Sigmoid colon (tissue), 6 donors: ENCODE measurements at regions not wholly inside any gene's neighbourhood (a gene's known extent, or its start where the extent isn't known, plus 50 kb on each side); places are given as distances from the start of the nearest gene placed in this dataset.

Source experiments
- DNase-seq: peaks from one replicate; pipeline ENCODE4 v3.0.0-alpha.2; 2019
- H3K27ac ChIP-seq, 4 donors: fragments of 200-600 bp; sonication (generic); one replicate each; pipeline ENCODE4 v1.5.1; 2016 to 2019; ENCODE audit warnings: mild to moderate bottlenecking in 1 of 4
- H3K27me3 ChIP-seq, 3 donors: fragments of 200-600 bp; sonication (generic); one replicate each; pipeline ENCODE4 v1.5.1; 2019; ENCODE audit warnings: mild to moderate bottlenecking in 1 of 3
- H3K36me3 ChIP-seq, 4 donors: fragments of 200-600 bp; sonication (generic); one replicate each; pipeline ENCODE4 v1.5.1; 2016 to 2019
- H3K4me1 ChIP-seq, 4 donors: fragments of 200-600 bp; sonication (generic); one replicate each; pipeline ENCODE4 v1.5.1; 2017 to 2019
- H3K4me3 ChIP-seq, 4 donors: fragments of 200-600 bp; sonication (generic); one replicate each; pipeline ENCODE4 v1.5.1; 2017 to 2019; ENCODE audit warnings: mild to moderate bottlenecking in 2 of 4, moderate library complexity in 1 of 4
- H3K9me3 ChIP-seq, 4 donors: fragments of 200-600 bp in 3 of 4; sonication (generic) in 3 of 4; one replicate each; pipeline versions ENCODE4 v1.5.1 to v1.6.1; 2013 to 2019
- CTCF ChIP-seq, 4 experiments: fragments of 450-650 bp in 3 of 4; fragments of 200-600 bp in 1 of 4; IDR thresholded peaks; one replicate each; pipeline ENCODE4 v1.5.1; 2016 to 2019; ENCODE audit warnings: antibody characterized with exemption in 4 of 4, mild to moderate bottlenecking in 3 of 4, moderate library complexity in 2 of 4
- EP300 ChIP-seq, 4 donors: sonication (generic); formaldehyde crosslinking; IDR thresholded peaks; one replicate each; pipeline ENCODE4 v1.6.1; 2017; ENCODE audit warnings: antibody characterized with exemption in 4 of 4
- POLR2A ChIP-seq, 2 donors: fragments of 450-650 bp; IDR thresholded peaks; one replicate each; pipeline ENCODE4 v1.6.1; 2016; ENCODE audit warnings: antibody characterized with exemption in 2 of 2, mild to moderate bottlenecking in 2 of 2, moderate library complexity in 2 of 2
- POLR2AphosphoS5 ChIP-seq, 4 donors: sonication (generic); formaldehyde crosslinking; IDR thresholded peaks; one replicate each; pipeline ENCODE4 v1.6.1; 2017; ENCODE audit warnings: antibody characterized with exemption in 4 of 4
- WGBS, 2 donors: extraction: QIAGEN DNeasy Blood & Tissue Kit; methylation state at CpG; one replicate each; pipeline ENCODE4 v1.1.7; 2013; 5-methylcytosine and 5-hydroxymethylcytosine counted together
- intact Hi-C: fragments of 100-400 bp; cut with DNase I; formaldehyde crosslinking; loops from one replicate; pipeline ENCODE4 v1.15.1; 2023
- donor health status: healthy with polysubstance abuse.
- donor health status: healthy.

GRCh38 chr1:58303841-58304240 is 242.7 kb downstream of the OMA1 start:
- no peaks in the 10 kb centered on the region for H3K9me3 ChIP-seq
- H3K4me3 ChIP-seq = no peak overlapping the region
- H3K4me1 ChIP-seq = no peaks in the 10 kb centered on the region
- no peak for DNase-seq
- no peak for TF ChIP-seq CTCF (IDR thresholded peaks at IDR 0.05)
- no peak for TF ChIP-seq POLR2A (IDR thresholded peaks at IDR 0.05)
- no peak for TF ChIP-seq EP300 (IDR thresholded peaks at IDR 0.05)
- no peak for TF ChIP-seq POLR2AphosphoS5 (IDR thresholded peaks at IDR 0.05)
- intact Hi-C loops = no loop called here
- H3K36me3 ChIP-seq = no peaks in the 10 kb centered on the region
- WGBS, 2 donors = 55 to 64% methylated on average over 3 of the region's 3 CpGs
- no peaks in the 10 kb centered on the region for H3K27me3 ChIP-seq
- no peak overlapping the region for H3K27ac ChIP-seq

- WGBS, 2 donors = 84 to 87% methylated on average over 1 of the region's 1 CpG
- DNase-seq = no peak
- Histone ChIP-seq H3K4me1 (no peaks in the 10 kb centered on the region), H3K36me3 (no peaks in the 10 kb centered on the region), H3K27me3 (no peaks in the 10 kb centered on the region), H3K4me3 (no peak overlapping the region), H3K9me3 (no peaks in the 10 kb centered on the region), H3K27ac (no peak overlapping the region)
- TF ChIP-seq POLR2A (IDR thresholded peaks at IDR 0.05) (no peak), EP300 (IDR thresholded peaks at IDR 0.05) (no peak), CTCF (IDR thresholded peaks at IDR 0.05) (no peak), POLR2AphosphoS5 (IDR thresholded peaks at IDR 0.05) (no peak)
- intact Hi-C loops = no loop called here
These were observed 253.1 kb downstream of the OMA1 start for GRCh38 chr1:58293388-58293787.

GRCh38 chr1:58290685-58291372 is 255.7 kb downstream of the OMA1 start:
- Histone ChIP-seq H3K27ac (no peak overlapping the region), H3K4me1 (no peaks in the 10 kb centered on the region), H3K9me3 (no peaks in the 10 kb centered on the region), H3K36me3 (no peaks in the 10 kb centered on the region), H3K27me3 (no peaks in the 10 kb centered on the region), H3K4me3 (no peak overlapping the region)
- TF ChIP-seq POLR2A (IDR thresholded peaks at IDR 0.05) (no peak), EP300 (IDR thresholded peaks at IDR 0.05) (no peak), POLR2AphosphoS5 (IDR thresholded peaks at IDR 0.05) (no peak), CTCF (IDR thresholded peaks at IDR 0.05) (no peak)
- 28 to 48% methylated on average over 6 of the region's 6 CpGs for WGBS, 2 donors
- intact Hi-C loops = no loop called here
- no peak for DNase-seq

- Histone ChIP-seq H3K4me3 (no peak overlapping the region), H3K4me1 (no peaks in the 10 kb centered on the region), H3K36me3 (no peaks in the 10 kb centered on the region), H3K27me3 (no peaks in the 10 kb centered on the region), H3K27ac (no peak overlapping the region), H3K9me3 (no peaks in the 10 kb centered on the region)
- TF ChIP-seq CTCF (IDR thresholded peaks at IDR 0.05) (no peak), POLR2A (IDR thresholded peaks at IDR 0.05) (no peak), POLR2AphosphoS5 (IDR thresholded peaks at IDR 0.05) (no peak), EP300 (IDR thresholded peaks at IDR 0.05) (no peak)
- DNase-seq = no peak
- 76 to 81% methylated on average over 2 of the region's 2 CpGs for WGBS, 2 donors
- intact Hi-C loops = no loop called here
These were observed 257.8 kb downstream of the OMA1 start for GRCh38 chr1:58288624-58289142.
